Lung (tissue), 11 donors: ENCODE measurements at regions not wholly inside any gene's neighbourhood (a gene's known extent, or its start where the extent isn't known, plus 50 kb on each side); places are given as distances from the start of the nearest gene placed in this dataset.

Source experiments
- ATAC-seq: fragments of 200-7000 bp; cut with Tn5 transposase; one replicate; pipeline ENCODE4 v1.9.1; 2020; ENCODE audit warnings: moderate number of reproducible peaks; ENCODE audit not compliant: insufficient read depth, low FRiP score
- DNase-seq, 3 donors: peaks; one replicate each; pipeline ENCODE4 v3.0.0-alpha.2; 2013 to 2017
- H3K27ac ChIP-seq, 2 donors: one replicate each; pipeline ENCODE4 v1.5.1; 2013; ENCODE audit warnings: mild to moderate bottlenecking in 2 of 2, moderate library complexity in 2 of 2, control low read depth in 1 of 2, inconsistent platforms in 1 of 2, low read depth in 1 of 2, low read length in 1 of 2
- H3K27me3 ChIP-seq, 3 donors: one replicate each; pipeline ENCODE4 v1.5.1; 2013; ENCODE audit warnings: low read length in 2 of 3; ENCODE audit not compliant: control insufficient read depth in 3 of 3, insufficient read depth in 3 of 3
- H3K36me3 ChIP-seq, 4 donors: one replicate each; pipeline ENCODE4 v1.5.1; 2013; ENCODE audit warnings: low read length in 4 of 4, mild to moderate bottlenecking in 1 of 4, moderate library complexity in 1 of 4; ENCODE audit not compliant: control insufficient read depth in 4 of 4, insufficient read depth in 4 of 4
- H3K4me1 ChIP-seq, 5 donors: one replicate each; pipeline ENCODE4 v1.5.1; 2013; ENCODE audit warnings: low read length in 5 of 5, mild to moderate bottlenecking in 2 of 5, moderate library complexity in 1 of 5; ENCODE audit not compliant: control insufficient read depth in 5 of 5, insufficient read depth in 5 of 5
- H3K4me3 ChIP-seq: one replicate; pipeline ENCODE4 v1.5.1; 2013; ENCODE audit warnings: mild to moderate bottlenecking, control low read depth, moderate library complexity
- H3K9ac ChIP-seq, 2 donors: one replicate each; pipeline ENCODE4 v1.5.1; 2013; ENCODE audit warnings: low read length in 2 of 2, control low read depth in 1 of 2; ENCODE audit not compliant: insufficient read depth in 1 of 2
- H3K9me3 ChIP-seq, 4 donors: one replicate each; pipeline ENCODE4 v1.5.1; 2013; ENCODE audit warnings: low read length in 3 of 4, mild to moderate bottlenecking in 1 of 4, moderate library complexity in 1 of 4; ENCODE audit not compliant: control insufficient read depth in 4 of 4, insufficient read depth in 3 of 4
- CTCF ChIP-seq: IDR thresholded peaks from 2 replicates; pipeline ENCODE4 v1.5.1; 2012; ENCODE audit warnings: mild to moderate bottlenecking; ENCODE audit errors: control extremely low read depth, extremely low read depth
- WGBS, 2 donors: extraction: QIAGEN DNeasy Blood & Tissue Kit; methylation state at CpG; one replicate each; pipeline ENCODE4 v1.1.7; 2013; 5-methylcytosine and 5-hydroxymethylcytosine counted together
- donor health status: control.
- donor health status: control.
- donor health status: Bipolar disorder and iron deficiency.
- donor health status: healthy.
- donor health status: DM: yes; HTN: yes; CAD: no.

GRCh38 chr5:87120518-87121303 lies 147.0 kb upstream of the RASA1 start:
- no peak for TF ChIP-seq CTCF
- no peak for DNase-seq

GRCh38 chr5:87121304-87122150 lies 146.2 kb upstream of the RASA1 start:
- Histone ChIP-seq H3K36me3 (no peaks in the 10 kb centered on the region), H3K9me3 (no peaks in the 10 kb centered on the region), H3K9ac (no peak overlapping the region), H3K27me3 (no peaks in the 10 kb centered on the region), H3K4me1 (no peaks in the 10 kb centered on the region), H3K27ac (no peak overlapping the region), H3K4me3 (no peak overlapping the region)
- TF ChIP-seq CTCF: no peak
- DNase-seq: no peak
- 38 to 51% methylated on average over 5 of the region's 5 CpGs for WGBS, 2 donors
- peak; percentile 72 for ATAC-seq

More at GRCh38 chr5:87120518-87121303, 147.0 kb upstream of the RASA1 start:
- Histone ChIP-seq H3K27me3 (no peaks in the 10 kb centered on the region), H3K4me3 (no peak overlapping the region), H3K9ac (no peak overlapping the region), H3K9me3 (no peaks in the 10 kb centered on the region), H3K27ac (no peak overlapping the region), H3K36me3 (no peaks in the 10 kb centered on the region), H3K4me1 (no peaks in the 10 kb centered on the region)
- peak; percentile 47 for ATAC-seq
- 30 to 44% methylated on average over 2 of the region's 2 CpGs for WGBS, 2 donors

GRCh38 chr5:87122151-87122977 lies 145.3 kb upstream of the RASA1 start:
- H3K9ac ChIP-seq: no peak overlapping the region
- H3K4me1 ChIP-seq: no peaks in the 10 kb centered on the region
- TF ChIP-seq CTCF: no peak
- WGBS, 2 donors: 72 to 89% methylated on average over 4 of the region's 4 CpGs
- H3K27me3 ChIP-seq: no peaks in the 10 kb centered on the region
- no peak overlapping the region for H3K27ac ChIP-seq
- DNase-seq: no peak
- ATAC-seq: no peak
- no peaks in the 10 kb centered on the region for H3K9me3 ChIP-seq
- no peaks in the 10 kb centered on the region for H3K36me3 ChIP-seq
- H3K4me3 ChIP-seq: no peak overlapping the region
